ENCODE measurements at regions not wholly inside any gene's neighbourhood (a gene's known extent, or its start where the extent isn't known, plus 50 kb on each side); places are given as distances from the start of the nearest gene placed in this dataset.

DNA sequence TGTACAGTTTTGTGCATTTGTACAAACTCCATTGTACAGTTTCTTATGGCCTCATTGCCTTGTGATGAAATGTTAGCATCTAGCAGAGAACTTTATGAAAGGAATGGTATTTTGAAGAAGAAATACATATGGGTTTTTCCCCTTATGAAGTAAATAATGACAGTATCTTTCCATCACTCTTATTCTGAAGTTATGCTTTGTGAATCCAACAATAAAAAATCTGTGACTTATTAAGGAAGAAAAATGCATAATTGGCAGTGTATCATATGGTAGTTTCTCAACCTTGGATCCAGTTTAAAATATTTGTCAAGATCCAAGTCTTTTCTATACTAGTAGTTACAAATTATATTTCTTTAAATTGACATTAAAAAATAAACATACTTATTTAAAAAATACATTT lies 859.1 kb upstream of the FLRT2 start:
- Mint-ChIP-seq H3K4me3 (no peak overlapping the region), H3K27me3 (ENCODE audit: low read depth) (no peaks in the 10 kb centered on the region), H3K4me1 (ENCODE audit: low read depth) (no peaks in the 10 kb centered on the region), H3K9me3 (peaks cover 2% of the 10 kb centered on the region), H3K36me3 (ENCODE audit: low read depth) (no peaks in the 10 kb centered on the region), H3K27ac (no peak overlapping the region)
- CTCF ChIA-PET: no interaction called here
- intact Hi-C loops (cut with micrococcal nuclease): no loop called here
- DNase-seq: no peak

DNA sequence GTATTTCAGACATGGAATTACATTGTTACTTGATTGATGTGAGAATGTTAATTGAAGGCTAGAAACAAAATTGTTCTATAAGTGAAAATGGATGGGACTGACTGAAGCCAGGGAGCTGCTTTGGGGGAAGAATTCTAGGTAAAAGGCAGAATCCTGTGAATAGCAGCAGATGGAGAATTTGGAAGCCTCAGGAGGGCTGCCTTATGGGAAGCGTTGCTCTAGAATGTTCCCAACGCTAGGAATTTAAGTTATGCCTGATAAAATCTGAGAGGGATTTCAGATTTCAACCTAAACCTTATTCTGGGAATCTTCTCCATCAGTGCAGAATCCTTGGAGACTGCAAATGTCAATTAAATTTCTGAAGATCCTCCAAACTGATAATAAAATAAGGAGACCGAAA lies 858.2 kb upstream of the FLRT2 start:
- no peaks in the 10 kb centered on the region for H3K9me3 Mint-ChIP-seq
- H3K36me3 Mint-ChIP-seq (ENCODE audit: low read depth): no peaks in the 10 kb centered on the region
- H3K4me3 Mint-ChIP-seq: no peak overlapping the region
- CTCF ChIA-PET: no interaction called here
- DNase-seq: no peak
- intact Hi-C loops (cut with micrococcal nuclease): no loop called here
- H3K27ac Mint-ChIP-seq: no peak overlapping the region
- no peaks in the 10 kb centered on the region for H3K4me1 Mint-ChIP-seq (ENCODE audit: low read depth)
- H3K27me3 Mint-ChIP-seq (ENCODE audit: low read depth): no peaks in the 10 kb centered on the region

DNA sequence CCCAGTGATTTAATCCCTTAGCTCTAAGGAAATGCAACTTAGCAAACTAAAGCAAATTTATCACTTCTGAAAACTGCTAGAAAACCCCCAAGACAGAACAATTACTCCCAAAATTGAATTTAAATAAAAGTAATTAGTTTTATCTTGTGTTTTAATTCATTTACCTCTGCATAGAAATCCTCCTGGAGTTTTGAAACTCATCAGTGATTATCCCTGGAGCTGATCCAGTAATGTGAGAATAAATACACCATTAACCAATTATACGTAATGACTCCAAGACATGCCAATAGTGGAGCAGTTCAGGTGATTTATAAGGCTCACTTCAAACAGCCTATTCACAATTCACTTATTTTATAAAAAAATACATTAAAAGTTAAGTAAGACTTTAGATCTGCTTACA lies 855.3 kb upstream of the FLRT2 start:
- H3K4me3 Mint-ChIP-seq: no peak overlapping the region
- H3K27me3 Mint-ChIP-seq (ENCODE audit: low read depth): no peaks in the 10 kb centered on the region
- H3K36me3 Mint-ChIP-seq (ENCODE audit: low read depth): no peaks in the 10 kb centered on the region
- no peaks in the 10 kb centered on the region for H3K4me1 Mint-ChIP-seq (ENCODE audit: low read depth)
- CTCF ChIA-PET: no interaction called here
- intact Hi-C loops (cut with micrococcal nuclease): no loop called here
- no peak overlapping the region for H3K27ac Mint-ChIP-seq
- H3K9me3 Mint-ChIP-seq: peaks cover 2% of the 10 kb centered on the region
- DNase-seq: no peak

DNA sequence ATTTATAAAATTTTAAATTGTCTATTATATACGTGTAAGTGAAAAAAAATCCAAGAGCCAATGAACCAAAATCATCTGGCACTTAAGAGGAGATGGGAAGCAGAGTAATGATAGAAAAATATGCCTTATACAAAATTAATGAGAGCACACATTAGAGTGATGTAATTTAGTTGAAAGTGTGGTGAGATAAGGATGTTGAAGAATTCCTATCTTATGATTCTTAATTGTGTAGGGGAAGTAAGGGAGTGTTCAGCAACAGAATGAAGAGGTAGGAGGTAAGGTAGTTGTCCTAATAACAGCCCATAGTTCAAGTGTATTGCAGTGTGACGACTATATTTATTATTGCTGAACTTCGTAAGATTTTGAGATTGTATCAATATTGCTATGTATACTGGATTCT lies 843.4 kb upstream of the FLRT2 start:
- intact Hi-C loops (cut with micrococcal nuclease): no loop called here
- no peaks in the 10 kb centered on the region for H3K4me1 Mint-ChIP-seq (ENCODE audit: low read depth)

DNA sequence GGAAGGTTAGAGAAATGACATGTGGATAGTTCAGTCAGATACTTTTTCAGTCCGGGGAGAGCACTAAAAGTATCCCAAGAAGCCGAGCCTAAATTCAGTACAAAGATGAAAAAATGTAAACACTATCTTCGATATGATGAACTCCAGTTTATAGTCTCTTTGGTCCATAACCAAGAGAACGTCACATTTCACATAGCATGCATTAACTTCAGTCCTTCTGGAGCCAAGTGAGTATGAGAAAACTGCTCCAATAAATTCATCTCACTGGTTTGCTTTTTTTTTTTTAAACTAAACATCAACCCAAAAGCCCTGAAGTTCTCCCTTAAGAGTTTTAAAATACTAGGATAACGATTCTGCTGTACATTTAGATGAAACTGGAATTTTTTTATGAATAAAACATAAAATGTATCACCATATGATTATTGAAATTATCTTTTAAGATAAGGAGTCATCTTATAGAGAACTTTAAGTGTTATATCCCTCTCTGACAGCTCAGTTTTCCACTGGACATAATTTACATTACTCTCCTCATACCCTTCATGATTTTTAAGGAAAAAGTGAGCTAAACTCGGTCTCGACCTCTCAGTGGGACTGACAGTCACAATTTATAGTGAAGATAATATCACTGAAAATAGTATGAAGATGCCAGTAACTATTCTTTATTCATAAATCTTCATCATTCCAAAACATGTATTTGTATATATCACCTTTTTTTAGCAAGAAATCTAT lies 841.5 kb upstream of the FLRT2 start:
- H3K36me3 Mint-ChIP-seq (ENCODE audit: low read depth): no peaks in the 10 kb centered on the region
- CTCF ChIA-PET: no interaction called here
- H3K4me1 Mint-ChIP-seq (ENCODE audit: low read depth): no peaks in the 10 kb centered on the region
- H3K4me3 Mint-ChIP-seq: no peak overlapping the region
- H3K9me3 Mint-ChIP-seq: peaks cover 3% of the 10 kb centered on the region
- no peak overlapping the region for H3K27ac Mint-ChIP-seq
- intact Hi-C loops (cut with micrococcal nuclease): no loop called here
- no peak for DNase-seq
- no peaks in the 10 kb centered on the region for H3K27me3 Mint-ChIP-seq (ENCODE audit: low read depth)

More for the DNA sequence above, 843.4 kb upstream of the FLRT2 start:
- no peak overlapping the region for H3K4me3 Mint-ChIP-seq
- peaks cover 3% of the 10 kb centered on the region for H3K9me3 Mint-ChIP-seq
- no peaks in the 10 kb centered on the region for H3K36me3 Mint-ChIP-seq (ENCODE audit: low read depth)
- CTCF ChIA-PET: no interaction called here
- no peak overlapping the region for H3K27ac Mint-ChIP-seq
- no peak for DNase-seq
- no peaks in the 10 kb centered on the region for H3K27me3 Mint-ChIP-seq (ENCODE audit: low read depth)

DNA sequence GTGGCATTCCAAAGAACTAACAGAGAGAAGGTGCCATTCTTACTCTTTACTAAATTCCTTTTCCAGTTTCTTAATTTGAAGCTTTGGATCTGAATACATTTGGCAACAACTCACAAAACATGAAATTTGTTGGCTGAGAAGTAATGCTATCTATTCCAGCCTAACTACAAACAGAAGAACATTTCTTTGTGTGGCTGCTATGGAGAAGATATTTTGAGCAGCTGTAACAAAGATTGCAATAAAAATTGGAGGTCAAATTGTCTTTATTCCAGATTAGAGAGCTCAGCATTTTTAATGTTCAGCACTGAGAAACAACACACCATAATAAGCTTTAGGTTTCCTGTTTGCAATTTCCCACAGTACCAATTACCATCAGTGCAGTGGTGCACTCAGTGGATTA lies 835.8 kb upstream of the FLRT2 start:
- Mint-ChIP-seq H3K36me3 (ENCODE audit: low read depth) (no peaks in the 10 kb centered on the region), H3K27ac (no peak overlapping the region), H3K4me3 (no peak overlapping the region), H3K4me1 (ENCODE audit: low read depth) (no peaks in the 10 kb centered on the region), H3K27me3 (ENCODE audit: low read depth) (no peaks in the 10 kb centered on the region), H3K9me3 (peaks cover 9% of the 10 kb centered on the region)
- DNase-seq: no peak
- intact Hi-C loops (cut with micrococcal nuclease): no loop called here
- CTCF ChIA-PET: no interaction called here

DNA sequence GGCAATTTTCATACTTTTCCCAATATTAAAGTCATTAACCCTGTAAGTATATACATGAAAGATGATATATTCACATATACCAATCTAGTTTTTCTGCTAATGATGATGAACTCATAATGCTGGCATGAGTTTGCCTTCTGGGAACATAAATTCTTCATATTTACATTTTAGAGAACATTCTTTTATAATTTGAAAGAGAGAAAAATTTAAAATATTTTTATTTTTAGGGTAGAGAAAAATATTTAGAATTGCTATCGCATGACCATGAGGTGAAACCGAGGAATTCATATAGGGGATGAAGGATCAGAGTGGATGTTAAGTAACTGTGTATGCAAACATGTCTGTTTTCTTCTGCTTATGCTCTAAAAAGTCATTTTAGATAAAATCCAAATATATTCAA lies 825.3 kb upstream of the FLRT2 start:
- peaks cover 2% of the 10 kb centered on the region for H3K36me3 Mint-ChIP-seq (ENCODE audit: low read depth)
- CTCF ChIA-PET: no interaction called here
- H3K27me3 Mint-ChIP-seq (ENCODE audit: low read depth): no peaks in the 10 kb centered on the region
- no peaks in the 10 kb centered on the region for H3K4me1 Mint-ChIP-seq (ENCODE audit: low read depth)
- no peak overlapping the region for H3K4me3 Mint-ChIP-seq
- H3K9me3 Mint-ChIP-seq: peaks cover 10% of the 10 kb centered on the region
- intact Hi-C loops (cut with micrococcal nuclease): no loop called here
- H3K27ac Mint-ChIP-seq: no peak overlapping the region
- no peak for DNase-seq

DNA sequence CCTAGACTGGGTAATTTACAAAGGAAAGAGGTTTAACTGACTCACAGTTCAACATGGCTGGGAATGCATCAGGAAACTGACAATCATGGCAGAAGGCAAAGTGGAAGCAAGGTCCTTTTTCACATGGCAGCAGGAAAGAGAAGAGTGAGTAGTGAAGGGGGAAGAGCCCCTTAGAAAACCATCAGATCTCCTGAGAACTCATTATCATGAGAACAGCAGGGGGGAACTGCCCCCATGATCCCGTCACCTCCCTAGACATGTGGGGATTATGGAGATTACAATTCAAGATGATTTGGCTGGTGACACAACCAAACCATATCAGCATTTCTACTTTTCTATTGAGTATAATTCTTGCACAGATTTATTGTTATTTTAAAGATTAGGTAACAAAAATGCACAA lies 822.1 kb upstream of the FLRT2 start:
- Mint-ChIP-seq H3K36me3 (ENCODE audit: low read depth) (no peaks in the 10 kb centered on the region), H3K9me3 (peaks cover 11% of the 10 kb centered on the region), H3K27ac (no peak overlapping the region), H3K27me3 (ENCODE audit: low read depth) (no peaks in the 10 kb centered on the region), H3K4me1 (ENCODE audit: low read depth) (no peaks in the 10 kb centered on the region), H3K4me3 (no peak overlapping the region)
- CTCF ChIA-PET: no interaction called here
- intact Hi-C loops (cut with micrococcal nuclease): no loop called here
- no peak for DNase-seq

DNA sequence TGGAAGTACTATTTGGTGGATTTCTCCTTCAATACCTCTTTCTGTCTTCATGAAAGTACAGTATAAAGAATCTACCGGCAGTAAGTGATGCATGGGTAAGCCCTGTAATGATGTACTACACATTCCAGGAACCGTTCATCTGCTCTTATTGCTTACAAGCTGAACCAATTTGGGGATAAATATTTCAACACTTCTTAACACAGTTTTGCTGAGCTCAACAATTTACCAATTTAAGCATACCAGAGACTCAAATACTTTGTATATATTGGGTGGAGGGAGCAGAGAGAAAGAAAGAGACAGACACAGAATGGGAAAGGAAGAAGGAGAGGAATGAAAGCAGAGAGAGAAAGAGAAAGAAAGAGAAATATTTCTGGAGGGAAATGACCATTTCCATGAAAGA lies 821.1 kb upstream of the FLRT2 start:
- H3K9me3 Mint-ChIP-seq: peaks cover 12% of the 10 kb centered on the region
- DNase-seq: no peak
- CTCF ChIA-PET: no interaction called here
- no peak overlapping the region for H3K4me3 Mint-ChIP-seq
- H3K27ac Mint-ChIP-seq: no peak overlapping the region
- H3K36me3 Mint-ChIP-seq (ENCODE audit: low read depth): no peaks in the 10 kb centered on the region
- H3K27me3 Mint-ChIP-seq (ENCODE audit: low read depth): no peaks in the 10 kb centered on the region
- H3K4me1 Mint-ChIP-seq (ENCODE audit: low read depth): no peaks in the 10 kb centered on the region
- intact Hi-C loops (cut with micrococcal nuclease): no loop called here

DNA sequence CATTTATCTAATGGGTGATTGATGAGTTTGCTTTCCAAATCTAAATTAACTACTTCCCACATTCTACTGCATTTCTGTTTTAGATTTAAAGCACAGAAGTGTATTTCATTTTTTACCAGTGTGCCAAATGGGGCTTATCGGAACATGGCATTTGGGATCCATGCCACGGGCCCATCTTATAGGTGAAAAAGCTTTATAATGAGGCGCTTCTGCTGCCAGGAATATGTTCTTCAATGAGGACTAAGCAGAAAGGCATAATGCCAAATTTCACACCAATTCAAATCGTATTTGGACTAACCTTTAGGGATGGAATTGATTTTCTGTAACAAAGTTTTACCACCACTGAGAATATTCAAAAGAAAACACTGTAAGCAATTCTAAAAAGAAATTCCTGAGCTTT lies 803.5 kb upstream of the FLRT2 start:
- intact Hi-C loops (cut with micrococcal nuclease): no loop called here
- peaks cover 9% of the 10 kb centered on the region for H3K9me3 Mint-ChIP-seq
- no peak overlapping the region for H3K4me3 Mint-ChIP-seq
- CTCF ChIA-PET: interaction anchor here (0.6 kb wide), 1 partner anchor 1030 kb away, joined by 3 read pairs; no protein-coding TSS in a partner anchor
- DNase-seq: no peak
- no peaks in the 10 kb centered on the region for H3K36me3 Mint-ChIP-seq (ENCODE audit: low read depth)
- no peaks in the 10 kb centered on the region for H3K27me3 Mint-ChIP-seq (ENCODE audit: low read depth)
- no peaks in the 10 kb centered on the region for H3K4me1 Mint-ChIP-seq (ENCODE audit: low read depth)
- no peak overlapping the region for H3K27ac Mint-ChIP-seq

DNA sequence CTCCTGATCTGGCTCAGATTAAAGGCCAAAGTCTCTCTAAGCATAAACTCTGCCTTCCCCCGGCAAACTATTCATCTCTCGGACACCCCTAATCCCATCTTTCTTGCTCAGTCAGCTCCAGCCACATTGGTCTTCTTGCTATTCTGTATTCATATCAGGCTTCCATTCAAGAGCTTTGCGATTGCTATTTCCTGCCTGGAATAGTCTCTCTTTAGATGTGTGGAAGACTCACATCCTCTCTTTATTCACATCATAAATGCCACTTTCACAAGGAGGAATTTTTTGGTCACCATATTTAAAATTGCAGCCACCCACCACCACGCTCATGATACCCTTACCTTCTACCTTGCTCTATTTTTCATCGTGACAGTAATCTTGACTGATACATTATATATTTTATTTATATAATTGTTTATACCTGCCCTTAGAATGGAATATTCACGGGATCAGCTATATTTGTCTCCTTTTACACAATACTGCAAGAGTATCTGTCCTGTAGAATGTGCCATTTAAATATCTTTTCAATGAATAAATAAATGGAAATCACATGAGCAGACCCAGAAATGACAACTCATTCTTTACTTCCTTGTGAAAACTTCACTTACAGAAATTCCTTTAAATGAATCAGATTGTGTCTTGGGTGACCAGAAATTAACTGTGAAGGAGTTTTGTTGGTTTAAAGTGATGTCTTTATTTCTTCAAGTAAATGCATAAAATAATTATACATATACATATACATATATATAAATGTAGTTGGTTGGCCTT lies 780.6 kb upstream of the FLRT2 start:
- intact Hi-C loops (cut with micrococcal nuclease): no loop called here
- no peak for DNase-seq
- no peaks in the 10 kb centered on the region for H3K36me3 Mint-ChIP-seq (ENCODE audit: low read depth)
- peaks cover 14% of the 10 kb centered on the region for H3K9me3 Mint-ChIP-seq
- no peak overlapping the region for H3K4me3 Mint-ChIP-seq
- no peaks in the 10 kb centered on the region for H3K27me3 Mint-ChIP-seq (ENCODE audit: low read depth)
- CTCF ChIA-PET: no interaction called here
- H3K27ac Mint-ChIP-seq: no peak overlapping the region
- H3K4me1 Mint-ChIP-seq (ENCODE audit: low read depth): no peaks in the 10 kb centered on the region

DNA sequence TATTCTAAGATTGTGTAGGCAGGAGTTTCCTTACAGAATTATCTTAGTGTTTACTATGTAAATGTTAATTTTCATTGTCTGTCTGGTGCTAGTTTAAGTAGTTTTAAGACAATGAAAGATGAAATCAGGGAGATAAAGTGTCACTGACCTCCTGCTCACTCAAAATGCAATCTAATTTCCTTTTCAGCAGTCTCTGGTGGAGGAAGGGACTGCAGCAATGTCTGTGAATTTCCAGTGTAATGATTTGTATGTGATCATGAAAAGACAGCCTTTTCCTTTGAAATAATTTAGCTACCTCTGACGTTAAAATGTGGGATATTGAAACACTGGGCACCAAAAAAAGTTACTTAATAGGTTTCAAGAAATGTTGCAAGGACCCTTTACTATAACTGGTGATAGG lies 779.7 kb upstream of the FLRT2 start:
- CTCF ChIA-PET: no interaction called here
- intact Hi-C loops (cut with micrococcal nuclease): no loop called here
- H3K36me3 Mint-ChIP-seq (ENCODE audit: low read depth): no peaks in the 10 kb centered on the region
- no peak overlapping the region for H3K4me3 Mint-ChIP-seq
- H3K27me3 Mint-ChIP-seq (ENCODE audit: low read depth): no peaks in the 10 kb centered on the region
- H3K4me1 Mint-ChIP-seq (ENCODE audit: low read depth): no peaks in the 10 kb centered on the region
- no peak overlapping the region for H3K27ac Mint-ChIP-seq
- DNase-seq: no peak
- peaks cover 14% of the 10 kb centered on the region for H3K9me3 Mint-ChIP-seq

DNA sequence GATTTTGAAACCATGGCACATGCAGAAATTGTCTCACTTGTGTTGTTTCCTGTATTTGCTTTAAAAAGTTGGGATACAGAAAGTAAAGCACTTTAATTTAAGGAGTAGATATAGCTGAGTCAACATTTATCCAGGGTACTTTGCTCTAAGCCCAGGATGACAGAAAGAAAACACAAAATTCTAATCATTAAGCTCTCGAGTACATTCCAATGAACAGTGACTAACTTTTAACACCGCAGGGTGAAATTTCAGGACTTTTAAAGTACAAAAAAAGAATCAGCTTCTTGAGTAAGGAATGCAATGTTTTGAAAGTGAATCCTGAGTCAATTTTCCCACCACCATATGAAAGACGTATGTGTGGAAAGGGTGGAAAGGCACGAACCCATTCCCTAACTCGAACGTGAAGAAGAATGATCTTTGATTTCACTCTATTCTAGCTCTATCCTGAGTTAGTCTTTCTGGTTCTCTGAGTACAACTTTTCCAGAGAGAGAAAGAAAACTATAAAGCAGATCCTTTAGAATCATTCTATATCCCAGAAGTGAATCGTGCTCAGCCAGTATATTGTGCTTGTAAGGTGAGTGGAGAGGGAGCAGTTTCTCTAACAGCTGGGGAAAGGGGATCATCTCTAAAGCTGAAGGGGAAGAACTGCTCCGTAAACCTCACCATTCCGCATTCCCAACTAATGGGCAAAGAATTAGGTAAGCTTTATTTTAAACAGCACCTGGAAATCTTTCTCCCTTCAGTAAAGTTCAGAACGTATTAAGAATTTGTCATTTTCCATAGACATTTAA lies 779.0 kb upstream of the FLRT2 start:
- no peak for DNase-seq
- H3K4me3 Mint-ChIP-seq: no peak overlapping the region
- H3K36me3 Mint-ChIP-seq (ENCODE audit: low read depth): no peaks in the 10 kb centered on the region
- peaks cover 14% of the 10 kb centered on the region for H3K9me3 Mint-ChIP-seq
- H3K27me3 Mint-ChIP-seq (ENCODE audit: low read depth): no peaks in the 10 kb centered on the region
- intact Hi-C loops (cut with micrococcal nuclease): no loop called here
- CTCF ChIA-PET: no interaction called here
- H3K27ac Mint-ChIP-seq: no peak overlapping the region
- no peaks in the 10 kb centered on the region for H3K4me1 Mint-ChIP-seq (ENCODE audit: low read depth)

Data from activated naive CD4-positive, alpha-beta T cell treated with anti-CD3 and anti-CD28 coated beads for 36 hours (primary cell).